ENCODE measurements at regions not wholly inside any gene's neighbourhood (a gene's known extent, or its start where the extent isn't known, plus 50 kb on each side); places are given as distances from the start of the nearest gene placed in this dataset.

DNA sequence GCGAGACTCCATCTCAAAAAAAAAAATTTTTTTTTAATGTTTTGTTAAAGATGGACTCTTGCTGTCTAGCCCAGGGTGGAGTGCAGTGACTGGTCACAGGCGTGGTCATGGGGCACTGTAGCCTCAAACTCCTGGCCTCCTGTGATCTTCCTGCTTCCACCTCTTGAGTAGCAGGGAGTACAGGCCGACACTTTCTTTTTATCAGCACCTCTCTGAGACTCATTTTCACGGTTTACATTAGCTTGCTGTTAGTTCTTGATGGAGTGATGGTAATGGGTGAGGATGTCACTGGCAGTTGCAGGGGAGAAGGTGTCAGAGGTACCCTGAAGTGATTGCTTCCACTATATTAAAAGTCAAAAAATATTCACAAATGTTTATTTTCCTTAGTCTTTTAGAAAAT, 95.3 kb upstream of the MTPN start:
- no peak for DNase-seq
- Histone ChIP-seq H3K27ac (no peak overlapping the region), H3K27me3 (replicated peaks in 1 of 7) (no peaks in the 10 kb centered on the region), H3K4me3 (no peak overlapping the region), H3K36me3 (no peaks in the 10 kb centered on the region), H3K4me1 (no peaks in the 10 kb centered on the region), H3K9me3 (no peaks in the 10 kb centered on the region)
- 60 to 70% (median 65%) methylated on average over 4 of the region's 4 CpGs for WGBS, 5 donors
- TF ChIP-seq, protein P1, sequence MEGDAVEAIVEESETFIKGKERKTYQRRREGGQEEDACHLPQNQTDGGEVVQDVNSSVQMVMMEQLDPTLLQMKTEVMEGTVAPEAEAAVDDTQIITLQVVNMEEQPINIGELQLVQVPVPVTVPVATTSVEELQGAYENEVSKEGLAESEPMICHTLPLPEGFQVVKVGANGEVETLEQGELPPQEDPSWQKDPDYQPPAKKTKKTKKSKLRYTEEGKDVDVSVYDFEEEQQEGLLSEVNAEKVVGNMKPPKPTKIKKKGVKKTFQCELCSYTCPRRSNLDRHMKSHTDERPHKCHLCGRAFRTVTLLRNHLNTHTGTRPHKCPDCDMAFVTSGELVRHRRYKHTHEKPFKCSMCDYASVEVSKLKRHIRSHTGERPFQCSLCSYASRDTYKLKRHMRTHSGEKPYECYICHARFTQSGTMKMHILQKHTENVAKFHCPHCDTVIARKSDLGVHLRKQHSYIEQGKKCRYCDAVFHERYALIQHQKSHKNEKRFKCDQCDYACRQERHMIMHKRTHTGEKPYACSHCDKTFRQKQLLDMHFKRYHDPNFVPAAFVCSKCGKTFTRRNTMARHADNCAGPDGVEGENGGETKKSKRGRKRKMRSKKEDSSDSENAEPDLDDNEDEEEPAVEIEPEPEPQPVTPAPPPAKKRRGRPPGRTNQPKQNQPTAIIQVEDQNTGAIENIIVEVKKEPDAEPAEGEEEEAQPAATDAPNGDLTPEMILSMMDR (IDR thresholded peaks at IDR 0.05 in 8 of 11, conservative IDR thresholded peaks at IDR 0.05 in 3 of 11) = no peak
- TF ChIP-seq POLR2A (IDR thresholded peaks at IDR 0.05) (no peak), POLR2AphosphoS5 (IDR thresholded peaks at IDR 0.05) (no peak)
- intact Hi-C loops (cut with DNase I; ENCODE audit: low total_unique reads) = no loop called here

DNA sequence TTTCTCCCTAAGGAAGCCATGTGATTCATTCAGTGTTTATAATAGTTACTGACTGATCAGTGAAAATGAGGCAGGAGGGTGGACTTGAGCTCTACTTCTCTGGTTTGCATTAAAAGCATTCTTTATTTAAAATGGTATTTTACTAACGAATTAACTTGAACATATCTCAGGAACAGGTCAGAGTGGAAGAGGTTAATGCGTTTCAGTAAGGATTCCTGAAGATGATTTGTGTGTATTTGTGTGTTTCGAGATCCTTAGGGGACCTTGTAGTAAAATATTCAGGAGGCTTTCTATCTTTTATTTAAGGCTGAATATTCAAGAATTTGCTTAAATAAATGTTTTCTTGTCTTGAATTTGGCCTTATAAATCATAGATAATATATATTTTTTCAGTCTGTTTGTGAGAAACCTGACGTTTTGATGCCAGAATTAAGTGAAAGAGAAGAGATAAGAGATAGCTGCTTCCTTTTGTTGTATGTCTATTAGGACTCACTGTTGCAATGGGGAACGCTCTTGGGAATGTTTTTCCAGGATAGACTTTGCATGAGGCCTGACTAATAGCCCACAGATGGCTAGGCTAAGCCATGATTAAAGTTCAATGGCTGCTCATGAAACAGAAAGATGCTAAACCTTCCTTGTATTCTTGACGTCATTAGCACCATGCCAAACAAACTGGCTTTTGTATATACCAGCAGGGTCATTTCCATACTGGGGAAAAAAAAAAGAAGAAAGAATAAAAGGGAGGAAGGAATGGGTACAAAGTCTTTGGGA, 93.8 kb upstream of the MTPN start:
- Histone ChIP-seq H3K4me1 (no peaks in the 10 kb centered on the region), H3K27me3 (replicated peaks in 1 of 7) (no peaks in the 10 kb centered on the region), H3K36me3 (no peaks in the 10 kb centered on the region), H3K9me3 (no peaks in the 10 kb centered on the region), H3K27ac (no peak overlapping the region), H3K4me3 (no peak overlapping the region)
- intact Hi-C loops (cut with DNase I; ENCODE audit: low total_unique reads) = no loop called here
- TF ChIP-seq, protein P1 (IDR thresholded peaks at IDR 0.05 in 8 of 11, conservative IDR thresholded peaks at IDR 0.05 in 3 of 11) = no peak
- TF ChIP-seq POLR2AphosphoS5 (IDR thresholded peaks at IDR 0.05) = no peak
- no peak for TF ChIP-seq POLR2A (IDR thresholded peaks at IDR 0.05)
- DNase-seq = no peak
- 62 to 79% (median 68%) methylated on average over 6 of the region's 6 CpGs for WGBS, 5 donors

DNA sequence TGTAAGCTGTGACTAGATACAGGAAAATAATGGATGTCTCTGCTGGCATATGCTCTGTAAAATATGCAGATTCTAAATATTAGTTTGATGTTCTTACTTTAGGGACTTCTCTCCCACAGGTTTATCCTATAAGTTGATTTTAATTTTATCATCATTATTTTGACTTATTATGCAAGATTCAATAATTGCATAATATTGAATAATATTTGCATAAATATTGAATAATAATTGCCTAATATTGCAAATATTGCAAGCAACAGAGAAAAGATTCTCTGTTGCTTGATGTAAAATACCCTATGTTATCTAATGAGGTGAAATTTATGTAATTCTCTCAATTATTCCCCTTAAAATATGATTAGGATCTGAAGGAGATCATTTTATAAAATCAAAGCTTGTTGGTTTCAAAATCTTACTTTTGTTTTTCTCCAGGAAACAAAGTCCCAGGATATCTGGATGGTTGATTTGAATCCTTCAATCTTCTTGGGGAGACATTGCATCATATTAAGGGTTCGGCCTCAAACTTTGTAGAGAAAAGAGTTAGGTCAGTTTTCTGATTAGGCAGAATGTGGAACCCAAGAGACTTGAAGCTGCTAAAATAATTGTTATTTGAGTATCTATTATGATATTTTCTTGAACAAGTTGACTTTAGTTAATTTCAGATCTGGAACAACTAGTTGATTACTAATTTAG, 92.8 kb upstream of the MTPN start:
- intact Hi-C loops (cut with DNase I; ENCODE audit: low total_unique reads) = no loop called here
- Histone ChIP-seq H3K36me3 (no peaks in the 10 kb centered on the region), H3K4me3 (no peak overlapping the region), H3K4me1 (no peaks in the 10 kb centered on the region), H3K27ac (no peak overlapping the region), H3K9me3 (no peaks in the 10 kb centered on the region), H3K27me3 (replicated peaks in 1 of 7) (no peaks in the 10 kb centered on the region)
- DNase-seq = no peak
- 91 to 100% (median 95%) methylated on average over 1 of the region's 1 CpG for WGBS, 5 donors
- no peak for TF ChIP-seq POLR2A (IDR thresholded peaks at IDR 0.05)
- TF ChIP-seq, protein P1 (IDR thresholded peaks at IDR 0.05 in 8 of 11, conservative IDR thresholded peaks at IDR 0.05 in 3 of 11) = no peak
- TF ChIP-seq POLR2AphosphoS5 (IDR thresholded peaks at IDR 0.05) = no peak

DNA sequence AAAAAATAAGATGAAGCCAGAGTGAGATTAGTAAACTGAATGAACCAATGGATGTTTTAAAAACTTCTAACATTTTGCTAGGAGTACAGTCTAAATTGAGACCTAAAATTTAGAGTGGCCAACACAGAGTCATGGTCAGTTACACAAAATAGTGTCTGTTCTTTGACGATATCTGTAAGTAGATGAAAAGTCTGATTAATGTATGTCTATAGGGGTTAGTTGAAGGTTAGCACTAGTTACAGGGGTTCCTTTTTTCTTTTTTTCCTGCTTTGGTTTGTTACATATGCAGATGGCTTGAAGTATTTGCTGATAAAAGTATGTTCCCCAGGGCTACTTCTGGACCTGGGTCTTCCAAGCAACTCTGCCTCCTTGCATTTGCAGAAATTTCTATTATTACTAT, 90.1 kb upstream of the MTPN start:
- Histone ChIP-seq H3K9me3 (no peaks in the 10 kb centered on the region), H3K4me3 (no peak overlapping the region), H3K4me1 (no peaks in the 10 kb centered on the region), H3K27ac (no peak overlapping the region), H3K36me3 (no peaks in the 10 kb centered on the region), H3K27me3 (replicated peaks in 1 of 7) (no peaks in the 10 kb centered on the region)
- DNase-seq = no peak
- intact Hi-C loops (cut with DNase I; ENCODE audit: low total_unique reads) = no loop called here
- 62 to 93% (median 81%) methylated on average over 1 of the region's 1 CpG for WGBS, 5 donors
- TF ChIP-seq, protein P1 (IDR thresholded peaks at IDR 0.05 in 8 of 11, conservative IDR thresholded peaks at IDR 0.05 in 3 of 11) = no peak
- no peak for TF ChIP-seq POLR2A (IDR thresholded peaks at IDR 0.05)
